AG09309 (cell line): ENCODE measurements at regions not wholly inside any gene's neighbourhood (a gene's known extent, or its start where the extent isn't known, plus 50 kb on each side); places are given as distances from the start of the nearest gene placed in this dataset.

ENCODE experiments used
- DNase-seq: peaks from one replicate; pipeline ENCODE4 v3.0.0-alpha.2; 2010; ENCODE audit warnings: low read depth
- H3K4me3 ChIP-seq: 2 replicates; pipeline ENCODE4 v1.5.1; 2011; ENCODE audit warnings: mild to moderate bottlenecking, low read depth, low read length, moderate library complexity; ENCODE audit not compliant: control insufficient read depth
- TF ChIP-seq, protein P1 (sequence below): IDR thresholded peaks from 2 replicates; pipeline ENCODE4 v1.5.1; 2011; ENCODE audit warnings: mild to moderate bottlenecking, low read depth, low read length, inconsistent platforms; ENCODE audit not compliant: insufficient read depth, control insufficient read depth; ENCODE audit errors: missing control alignments

DNA sequence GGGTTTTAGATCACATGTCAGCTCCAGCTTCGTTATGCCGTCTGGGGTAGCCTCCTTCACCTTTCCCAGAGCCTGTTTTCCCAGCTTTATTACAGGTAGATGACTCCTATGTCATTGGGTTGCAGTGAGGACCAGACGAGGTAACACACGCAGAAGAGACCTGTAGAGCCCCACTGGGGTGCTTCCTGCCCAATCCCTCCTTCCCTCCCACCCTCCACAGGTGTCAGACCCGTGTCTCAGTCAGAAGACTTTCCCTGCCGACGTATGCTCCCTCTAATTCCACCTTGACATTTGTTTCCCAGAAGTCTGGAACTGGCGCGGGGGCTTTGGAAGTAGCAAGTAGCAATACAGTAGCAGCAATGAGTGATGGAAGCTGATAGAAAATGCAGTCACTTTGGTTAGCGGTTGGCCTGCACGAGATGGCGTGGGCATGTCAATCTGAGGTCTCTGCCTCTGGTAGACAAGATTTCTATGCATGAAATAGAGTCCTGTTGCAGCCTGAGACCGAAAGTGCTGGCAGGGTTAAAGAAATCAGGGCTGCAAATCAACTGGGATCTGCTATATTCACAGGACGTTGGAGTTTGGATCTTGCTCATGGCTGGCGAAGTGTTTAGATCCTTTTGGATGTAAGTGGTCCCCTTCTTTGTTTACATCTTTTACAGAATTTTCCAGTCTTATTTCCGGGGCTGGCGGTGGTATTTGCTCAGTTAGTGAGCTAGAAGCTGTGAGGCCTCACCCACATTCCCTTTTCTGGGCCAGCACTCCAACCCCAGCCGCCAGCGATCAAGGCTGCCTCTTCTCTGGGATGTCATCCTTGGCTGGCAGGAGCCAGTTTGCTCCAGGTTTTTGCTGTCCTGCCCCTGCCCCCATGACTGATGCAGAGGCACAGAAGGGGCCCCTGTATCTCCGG, 78.3 kb upstream of the KMT2C start:
- DNase-seq: no peak
- TF ChIP-seq, protein P1, sequence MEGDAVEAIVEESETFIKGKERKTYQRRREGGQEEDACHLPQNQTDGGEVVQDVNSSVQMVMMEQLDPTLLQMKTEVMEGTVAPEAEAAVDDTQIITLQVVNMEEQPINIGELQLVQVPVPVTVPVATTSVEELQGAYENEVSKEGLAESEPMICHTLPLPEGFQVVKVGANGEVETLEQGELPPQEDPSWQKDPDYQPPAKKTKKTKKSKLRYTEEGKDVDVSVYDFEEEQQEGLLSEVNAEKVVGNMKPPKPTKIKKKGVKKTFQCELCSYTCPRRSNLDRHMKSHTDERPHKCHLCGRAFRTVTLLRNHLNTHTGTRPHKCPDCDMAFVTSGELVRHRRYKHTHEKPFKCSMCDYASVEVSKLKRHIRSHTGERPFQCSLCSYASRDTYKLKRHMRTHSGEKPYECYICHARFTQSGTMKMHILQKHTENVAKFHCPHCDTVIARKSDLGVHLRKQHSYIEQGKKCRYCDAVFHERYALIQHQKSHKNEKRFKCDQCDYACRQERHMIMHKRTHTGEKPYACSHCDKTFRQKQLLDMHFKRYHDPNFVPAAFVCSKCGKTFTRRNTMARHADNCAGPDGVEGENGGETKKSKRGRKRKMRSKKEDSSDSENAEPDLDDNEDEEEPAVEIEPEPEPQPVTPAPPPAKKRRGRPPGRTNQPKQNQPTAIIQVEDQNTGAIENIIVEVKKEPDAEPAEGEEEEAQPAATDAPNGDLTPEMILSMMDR: no peak

GRCh38 chr7:152512706-152513105, 76.9 kb upstream of the KMT2C start:
- no peak overlapping the region for H3K4me3 ChIP-seq
- TF ChIP-seq, protein P1: no peak
- DNase-seq: no peak

More for the DNA sequence above, 78.3 kb upstream of the KMT2C start:
- H3K4me3 ChIP-seq: no peak overlapping the region

- TF ChIP-seq, protein P1: no peak
- DNase-seq: no peak
- no peak overlapping the region for H3K4me3 ChIP-seq
Measured at GRCh38 chr7:152511736-152512135, 75.9 kb upstream of the KMT2C start.

DNA sequence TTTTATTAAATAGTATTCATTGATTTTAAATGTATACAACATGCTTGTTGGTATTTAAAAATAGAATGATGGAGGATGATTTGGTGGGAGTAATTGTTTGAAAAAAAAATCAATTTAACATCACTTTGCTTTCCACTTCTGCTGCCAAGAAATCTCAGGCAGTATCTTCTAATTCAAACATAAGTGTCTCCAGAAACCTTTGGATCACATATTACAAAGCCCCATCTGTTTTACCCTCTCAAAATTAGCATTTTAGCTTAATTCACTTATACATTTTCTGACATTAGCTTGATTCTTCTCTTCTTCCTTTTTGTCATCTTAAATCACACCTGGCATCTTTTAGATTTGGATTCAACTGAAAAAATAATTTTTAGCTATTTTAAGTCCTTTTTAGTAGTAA, 72.9 kb upstream of the KMT2C start:
- TF ChIP-seq, protein P1: no peak
- DNase-seq: no peak

DNA sequence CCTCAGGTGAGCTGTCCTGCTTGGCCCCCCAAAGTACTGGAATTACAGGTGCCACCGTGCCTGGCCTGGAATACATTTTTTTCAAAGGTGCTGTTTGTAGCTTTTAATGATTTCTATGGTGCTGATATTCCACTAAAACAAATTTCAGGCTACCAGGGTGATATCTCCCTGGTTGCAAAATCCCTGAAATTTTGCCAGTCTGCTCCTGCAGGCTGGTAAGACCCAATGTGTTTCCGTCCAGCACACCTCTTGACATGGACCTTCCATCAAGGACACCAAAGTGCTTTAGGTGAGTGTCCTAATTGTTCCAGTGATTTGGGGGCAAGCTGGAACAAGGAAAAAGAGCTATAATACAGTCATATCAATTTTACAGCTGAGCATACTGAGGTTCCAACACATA, 69.8 kb upstream of the KMT2C start:
- TF ChIP-seq, protein P1: no peak
- H3K4me3 ChIP-seq: no peak overlapping the region
- DNase-seq: no peak

More for the DNA sequence above, 72.9 kb upstream of the KMT2C start:
- no peak overlapping the region for H3K4me3 ChIP-seq

GRCh38 chr7:152504816-152505215, 69.0 kb upstream of the KMT2C start:
- no peak for DNase-seq
- TF ChIP-seq, protein P1: no peak
- no peak overlapping the region for H3K4me3 ChIP-seq
